SHP77 (cell line): ENCODE measurements at regions not wholly inside any gene's neighbourhood (a gene's known extent, or its start where the extent isn't known, plus 50 kb on each side); places are given as distances from the start of the nearest gene placed in this dataset.
A peak's percentile ranks its signal among the peaks of the same experiment; 100 is the strongest.
"Not testable (repeated sequence)": the region's sequence is repeated elsewhere in the genome, so short reads cannot be mapped to it uniquely, and the experiment has no call there.

Experiments used
- DNase-seq, 2 experiments: peaks; one replicate each; lab custom pipeline; 2025; lab: John Stamatoyannopoulos, UW

- DNase-seq: not testable (repeated sequence)
Measured at GRCh38 chr22:22296047-22296446, 51.5 kb downstream of the VPREB1 start.

GRCh38 chr22:22297159-22297793 is 52.7 kb downstream of the VPREB1 start:
- not testable (repeated sequence) for DNase-seq

GRCh38 chr22:22297794-22298653 is 53.4 kb downstream of the VPREB1 start:
- DNase-seq: not testable (repeated sequence)

- DNase-seq: not testable (repeated sequence)
Measured at GRCh38 chr22:22298654-22299009, 54.0 kb downstream of the VPREB1 start.

- DNase-seq: not testable (repeated sequence)
Measured at GRCh38 chr22:22300511-22300910, 55.9 kb downstream of the VPREB1 start.

- not testable (repeated sequence) for DNase-seq
Measured at GRCh38 chr22:22300946-22301345, 56.4 kb downstream of the VPREB1 start.

- DNase-seq: no peak
Measured at GRCh38 chr22:22316589-22316988, 72.0 kb downstream of the VPREB1 start.

GRCh38 chr22:22318723-22319465 is 74.3 kb downstream of the VPREB1 start:
- no peak for DNase-seq

GRCh38 chr22:22321743-22322611 is 77.4 kb downstream of the VPREB1 start:
- DNase-seq: peak; percentile 65 to 69

- no peak for DNase-seq
Measured at GRCh38 chr22:22322792-22323191, 78.2 kb downstream of the VPREB1 start.

GRCh38 chr22:22327723-22328122 is 83.1 kb downstream of the VPREB1 start:
- DNase-seq: no peak

GRCh38 chr22:22329792-22330191 is 85.2 kb downstream of the VPREB1 start:
- DNase-seq: no peak

GRCh38 chr22:22335640-22336039 is 91.1 kb downstream of the VPREB1 start:
- DNase-seq: not testable (repeated sequence)

- not testable (repeated sequence) for DNase-seq
Measured at GRCh38 chr22:22336333-22336732, 91.7 kb downstream of the VPREB1 start.

- DNase-seq: not testable (repeated sequence)
Measured at GRCh38 chr22:22338778-22339177, 94.2 kb downstream of the VPREB1 start.

- no peak for DNase-seq
Measured at GRCh38 chr22:22341736-22342135, 97.2 kb downstream of the VPREB1 start.

- peak; percentile 56 to 60 for DNase-seq
Measured at GRCh38 chr22:22342697-22343580, 98.4 kb downstream of the VPREB1 start.

- DNase-seq: no peak
Measured at GRCh38 chr22:22343581-22344296, 99.2 kb downstream of the VPREB1 start.

- no peak for DNase-seq
Measured at GRCh38 chr22:22344430-22344829, 99.8 kb downstream of the VPREB1 start.

GRCh38 chr22:22345781-22346180 is 101.2 kb downstream of the VPREB1 start:
- DNase-seq: no peak
